ENCODE measurements at regions not wholly inside any gene's neighbourhood (a gene's known extent, or its start where the extent isn't known, plus 50 kb on each side); places are given as distances from the start of the nearest gene placed in this dataset.

DNA sequence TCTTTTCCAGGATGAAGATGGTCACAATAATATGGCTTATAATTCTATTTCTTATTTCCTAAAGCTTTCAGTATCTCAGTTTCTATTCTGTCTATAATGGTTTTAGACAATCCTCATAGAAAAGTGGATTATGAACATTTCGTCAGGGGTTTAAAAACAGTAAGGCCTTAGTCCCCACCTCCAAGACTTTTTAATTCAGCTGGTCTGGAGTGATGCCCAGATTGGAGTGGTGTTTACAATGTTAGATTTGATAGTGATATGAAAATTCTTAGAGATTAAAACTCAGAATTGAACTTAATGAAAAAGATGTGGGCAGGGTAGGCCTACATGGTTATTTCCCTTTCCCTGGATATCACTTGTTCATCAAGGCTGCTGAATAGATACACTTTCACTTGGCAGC, 1238.3 kb downstream of the SORCS3 start:
- H3K4me1 ChIP-seq (ENCODE audit: low read length), result no peaks in the 10 kb centered on the region
- no peaks in the 10 kb centered on the region for H3K36me3 ChIP-seq (replicated peaks; ENCODE audit: low read depth, low read length)
- H3K4me3 ChIP-seq (ENCODE audit: low read length), result no peak overlapping the region
- H3K27ac ChIP-seq (ENCODE audit: low read length), result no peak overlapping the region
- H3K27me3 ChIP-seq (ENCODE audit: low read depth, low read length), result no peaks in the 10 kb centered on the region
- H4K20me1 ChIP-seq (ENCODE audit: insufficient read depth, low read length), result no peaks in the 10 kb centered on the region
- no peak overlapping the region for H3K4me2 ChIP-seq (ENCODE audit: low read length)
- no peak overlapping the region for H3K9ac ChIP-seq (ENCODE audit: low read length)
- no peak overlapping the region for H2AFZ ChIP-seq (ENCODE audit: low read depth, low read length)
- no peaks in the 10 kb centered on the region for H3K79me2 ChIP-seq (ENCODE audit: low read length)
- H3K9me3 ChIP-seq (ENCODE audit: insufficient read depth, low read length), result no peaks in the 10 kb centered on the region
- TF ChIP-seq EZH2phosphoT487 (IDR thresholded peaks at IDR 0.05; ENCODE audit: low read depth), result no peak
- TF ChIP-seq, protein P1, sequence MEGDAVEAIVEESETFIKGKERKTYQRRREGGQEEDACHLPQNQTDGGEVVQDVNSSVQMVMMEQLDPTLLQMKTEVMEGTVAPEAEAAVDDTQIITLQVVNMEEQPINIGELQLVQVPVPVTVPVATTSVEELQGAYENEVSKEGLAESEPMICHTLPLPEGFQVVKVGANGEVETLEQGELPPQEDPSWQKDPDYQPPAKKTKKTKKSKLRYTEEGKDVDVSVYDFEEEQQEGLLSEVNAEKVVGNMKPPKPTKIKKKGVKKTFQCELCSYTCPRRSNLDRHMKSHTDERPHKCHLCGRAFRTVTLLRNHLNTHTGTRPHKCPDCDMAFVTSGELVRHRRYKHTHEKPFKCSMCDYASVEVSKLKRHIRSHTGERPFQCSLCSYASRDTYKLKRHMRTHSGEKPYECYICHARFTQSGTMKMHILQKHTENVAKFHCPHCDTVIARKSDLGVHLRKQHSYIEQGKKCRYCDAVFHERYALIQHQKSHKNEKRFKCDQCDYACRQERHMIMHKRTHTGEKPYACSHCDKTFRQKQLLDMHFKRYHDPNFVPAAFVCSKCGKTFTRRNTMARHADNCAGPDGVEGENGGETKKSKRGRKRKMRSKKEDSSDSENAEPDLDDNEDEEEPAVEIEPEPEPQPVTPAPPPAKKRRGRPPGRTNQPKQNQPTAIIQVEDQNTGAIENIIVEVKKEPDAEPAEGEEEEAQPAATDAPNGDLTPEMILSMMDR (IDR thresholded peaks at IDR 0.05; ENCODE audit: low read depth, low read length), result no peak

DNA sequence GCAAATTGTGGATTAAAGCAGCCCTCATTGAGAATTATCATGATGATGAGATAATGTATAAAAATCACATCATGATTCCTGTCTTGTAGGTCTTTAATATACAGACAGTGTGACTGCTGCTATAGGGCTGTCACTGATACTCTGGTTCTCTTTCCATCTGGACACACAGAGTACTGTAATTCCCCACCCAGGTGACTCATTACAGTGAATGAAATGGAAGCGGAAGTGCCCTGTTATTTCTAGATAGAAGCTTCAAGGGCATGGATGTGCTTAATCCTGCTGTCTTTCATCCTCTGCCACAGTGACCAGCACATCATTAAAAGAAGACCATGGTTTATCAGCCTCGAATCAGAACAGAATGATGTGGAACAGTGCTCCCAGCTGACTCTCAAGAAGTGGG, 1234.0 kb downstream of the SORCS3 start:
- Histone ChIP-seq H2AFZ (ENCODE audit: low read depth, low read length) (no peak overlapping the region), H3K9me3 (ENCODE audit: insufficient read depth, low read length) (no peaks in the 10 kb centered on the region), H3K4me3 (ENCODE audit: low read length) (no peak overlapping the region), H3K9ac (ENCODE audit: low read length) (no peak overlapping the region), H3K27me3 (ENCODE audit: low read depth, low read length) (no peaks in the 10 kb centered on the region), H3K4me2 (ENCODE audit: low read length) (no peak overlapping the region), H3K36me3 (replicated peaks; ENCODE audit: low read depth, low read length) (no peaks in the 10 kb centered on the region), H3K27ac (ENCODE audit: low read length) (no peak overlapping the region), H4K20me1 (ENCODE audit: insufficient read depth, low read length) (no peaks in the 10 kb centered on the region), H3K4me1 (ENCODE audit: low read length) (no peaks in the 10 kb centered on the region), H3K79me2 (ENCODE audit: low read length) (no peaks in the 10 kb centered on the region)
- TF ChIP-seq, protein P1 (IDR thresholded peaks at IDR 0.05; ENCODE audit: low read depth, low read length), result no peak
- TF ChIP-seq EZH2phosphoT487 (IDR thresholded peaks at IDR 0.05; ENCODE audit: low read depth), result no peak

DNA sequence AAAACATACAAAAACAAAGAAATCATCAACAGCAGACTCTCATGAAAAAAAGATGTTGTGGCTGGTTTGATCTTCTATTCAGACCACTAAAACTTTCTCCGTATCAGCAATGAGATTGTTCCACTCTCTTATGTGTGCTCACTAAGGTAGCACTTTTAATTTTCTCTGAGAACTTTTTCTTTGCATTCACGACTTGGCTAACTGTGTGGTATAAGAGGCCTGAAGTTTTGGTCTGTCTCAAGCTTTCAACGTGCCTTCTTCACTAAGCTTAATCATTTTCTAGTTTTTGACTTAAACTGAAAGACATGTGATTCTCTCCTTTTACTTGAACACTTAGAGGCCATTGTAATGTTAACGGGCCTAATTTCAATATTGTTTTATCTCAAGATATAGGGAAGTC, 1231.6 kb downstream of the SORCS3 start:
- no peaks in the 10 kb centered on the region for H3K27me3 ChIP-seq (ENCODE audit: low read depth, low read length)
- H3K79me2 ChIP-seq (ENCODE audit: low read length), result no peaks in the 10 kb centered on the region
- no peak overlapping the region for H3K4me3 ChIP-seq (ENCODE audit: low read length)
- no peaks in the 10 kb centered on the region for H3K36me3 ChIP-seq (replicated peaks; ENCODE audit: low read depth, low read length)
- TF ChIP-seq, protein P1 (IDR thresholded peaks at IDR 0.05; ENCODE audit: low read depth, low read length), result no peak
- no peak for TF ChIP-seq EZH2phosphoT487 (IDR thresholded peaks at IDR 0.05; ENCODE audit: low read depth)
- H3K27ac ChIP-seq (ENCODE audit: low read length), result no peak overlapping the region
- no peak overlapping the region for H2AFZ ChIP-seq (ENCODE audit: low read depth, low read length)
- H4K20me1 ChIP-seq (ENCODE audit: insufficient read depth, low read length), result no peaks in the 10 kb centered on the region
- no peak overlapping the region for H3K9ac ChIP-seq (ENCODE audit: low read length)
- H3K9me3 ChIP-seq (ENCODE audit: insufficient read depth, low read length), result no peaks in the 10 kb centered on the region
- no peak overlapping the region for H3K4me2 ChIP-seq (ENCODE audit: low read length)
- no peaks in the 10 kb centered on the region for H3K4me1 ChIP-seq (ENCODE audit: low read length)

DNA sequence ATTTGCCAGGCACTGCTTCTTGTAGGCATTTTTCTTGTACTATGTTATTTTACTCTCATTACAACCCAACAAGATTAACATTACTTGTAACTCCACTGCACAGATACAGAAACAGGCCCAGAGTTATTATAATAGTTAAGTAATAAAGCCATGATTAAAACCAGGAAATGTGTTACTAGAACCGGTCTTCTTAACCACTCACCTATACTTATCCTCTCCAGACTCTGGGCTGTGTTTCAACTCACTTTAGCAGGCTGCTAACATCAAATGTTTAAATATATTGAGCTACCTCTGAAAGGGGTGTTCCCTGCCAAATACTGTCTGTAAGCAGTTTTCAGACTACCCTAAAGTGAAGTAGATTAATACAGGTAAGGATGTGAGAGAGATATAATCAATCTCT, 1227.8 kb downstream of the SORCS3 start:
- no peaks in the 10 kb centered on the region for H3K27me3 ChIP-seq (ENCODE audit: low read depth, low read length)
- no peaks in the 10 kb centered on the region for H3K36me3 ChIP-seq (replicated peaks; ENCODE audit: low read depth, low read length)
- H2AFZ ChIP-seq (ENCODE audit: low read depth, low read length), result no peak overlapping the region
- H3K79me2 ChIP-seq (ENCODE audit: low read length), result no peaks in the 10 kb centered on the region
- H3K27ac ChIP-seq (ENCODE audit: low read length), result no peak overlapping the region
- no peak overlapping the region for H3K4me2 ChIP-seq (ENCODE audit: low read length)
- TF ChIP-seq EZH2phosphoT487 (IDR thresholded peaks at IDR 0.05; ENCODE audit: low read depth), result no peak
- TF ChIP-seq, protein P1 (IDR thresholded peaks at IDR 0.05; ENCODE audit: low read depth, low read length), result no peak
- no peak overlapping the region for H3K4me3 ChIP-seq (ENCODE audit: low read length)
- no peaks in the 10 kb centered on the region for H4K20me1 ChIP-seq (ENCODE audit: insufficient read depth, low read length)
- H3K4me1 ChIP-seq (ENCODE audit: low read length), result no peaks in the 10 kb centered on the region
- no peak overlapping the region for H3K9ac ChIP-seq (ENCODE audit: low read length)
- H3K9me3 ChIP-seq (ENCODE audit: insufficient read depth, low read length), result no peaks in the 10 kb centered on the region

Measured in OCI-LY3 (cell line).